ENCODE measurements at regions not wholly inside any gene's neighbourhood (a gene's known extent, or its start where the extent isn't known, plus 50 kb on each side); places are given as distances from the start of the nearest gene placed in this dataset.

GRCh38 chr1:187837787-187838186 is 1009.0 kb downstream of the PLA2G4A start:
- CTCF ChIA-PET = no interaction called here

GRCh38 chr1:187838335-187839293 is 1009.9 kb downstream of the PLA2G4A start:
- intact Hi-C loops (cut with DNase I, micrococcal nuclease) = no loop called here
- DNase-seq (no peak), ATAC-seq (ENCODE audit: poor library complexity) (no peak)
- H3K9me3 ChIP-seq (ENCODE audit: control insufficient read depth in 1 of 2, insufficient read depth in 1 of 2, low read length in 2 of 2) = peaks cover 4 to 9% of the 10 kb centered on the region in 2 experiments
- POLR2A ChIA-PET = no interaction called here
- no peaks in the 10 kb centered on the region for H3K27me3 Mint-ChIP-seq
- H3K27ac Mint-ChIP-seq = no peak overlapping the region
- H3K4me3 ChIP-seq (ENCODE audit: low read length) = no peak overlapping the region
- no peaks in the 10 kb centered on the region for H3K4me1 ChIP-seq (ENCODE audit: insufficient read depth, low read length)
- no peaks in the 10 kb centered on the region for H3K4me1 Mint-ChIP-seq (ENCODE audit: low read depth)
- no peaks in the 10 kb centered on the region for H3K27me3 ChIP-seq (ENCODE audit: control insufficient read depth in 1 of 2, insufficient read depth in 2 of 2, low read length in 2 of 2)
- H3K36me3 ChIP-seq (ENCODE audit: insufficient read depth, low read length) = no peaks in the 10 kb centered on the region
- no peak for TF ChIP-seq CTCF (IDR thresholded peaks at IDR 0.05)
- H3K27ac ChIP-seq (ENCODE audit: low read depth in 1 of 2, low read length in 2 of 2) = no peak overlapping the region
- CTCF ChIA-PET = no interaction called here
- no peak overlapping the region for H3K4me3 Mint-ChIP-seq
- H3K9me3 Mint-ChIP-seq = peaks cover 7% of the 10 kb centered on the region
- H3K36me3 Mint-ChIP-seq (ENCODE audit: low read depth) = no peaks in the 10 kb centered on the region

More at GRCh38 chr1:187837787-187838186, 1009.0 kb downstream of the PLA2G4A start:
- H3K27ac ChIP-seq (ENCODE audit: low read depth in 1 of 2, low read length in 2 of 2) = no peak overlapping the region
- no peaks in the 10 kb centered on the region for H3K27me3 ChIP-seq (ENCODE audit: control insufficient read depth in 1 of 2, insufficient read depth in 2 of 2, low read length in 2 of 2)
- H3K4me1 ChIP-seq (ENCODE audit: insufficient read depth, low read length) = no peaks in the 10 kb centered on the region
- intact Hi-C loops (cut with DNase I, micrococcal nuclease) = no loop called here
- ATAC-seq (ENCODE audit: poor library complexity) = no peak
- H3K4me3 ChIP-seq (ENCODE audit: low read length) = no peak overlapping the region
- H3K27ac Mint-ChIP-seq = no peak overlapping the region
- H3K36me3 ChIP-seq (ENCODE audit: insufficient read depth, low read length) = no peaks in the 10 kb centered on the region
- H3K27me3 Mint-ChIP-seq = no peaks in the 10 kb centered on the region
- H3K4me1 Mint-ChIP-seq (ENCODE audit: low read depth) = no peaks in the 10 kb centered on the region
- H3K9me3 Mint-ChIP-seq = peaks cover 3% of the 10 kb centered on the region
- H3K9me3 ChIP-seq (ENCODE audit: control insufficient read depth in 1 of 2, insufficient read depth in 1 of 2, low read length in 2 of 2) = peaks cover 4 to 6% of the 10 kb centered on the region in 2 experiments
- TF ChIP-seq CTCF (IDR thresholded peaks at IDR 0.05) = no peak
- H3K36me3 Mint-ChIP-seq (ENCODE audit: low read depth) = no peaks in the 10 kb centered on the region
- POLR2A ChIA-PET = no interaction called here
- no peak overlapping the region for H3K4me3 Mint-ChIP-seq
- no peak for DNase-seq

GRCh38 chr1:187839873-187840272 is 1011.1 kb downstream of the PLA2G4A start:
- ATAC-seq (ENCODE audit: poor library complexity) (no peak), DNase-seq (no peak)
- Mint-ChIP-seq H3K27ac (no peak overlapping the region), H3K27me3 (no peaks in the 10 kb centered on the region), H3K4me1 (ENCODE audit: low read depth) (no peaks in the 10 kb centered on the region), H3K9me3 (peaks cover 8% of the 10 kb centered on the region), H3K4me3 (no peak overlapping the region), H3K36me3 (ENCODE audit: low read depth) (no peaks in the 10 kb centered on the region)
- Histone ChIP-seq H3K27me3 (ENCODE audit: control insufficient read depth in 1 of 2, insufficient read depth in 2 of 2, low read length in 2 of 2) (no peaks in the 10 kb centered on the region), H3K4me1 (ENCODE audit: insufficient read depth, low read length) (no peaks in the 10 kb centered on the region), H3K4me3 (ENCODE audit: low read length) (no peak overlapping the region), H3K9me3 (ENCODE audit: control insufficient read depth in 1 of 2, insufficient read depth in 1 of 2, low read length in 2 of 2) (peaks cover 4 to 9% of the 10 kb centered on the region in 2 experiments), H3K36me3 (ENCODE audit: insufficient read depth, low read length) (no peaks in the 10 kb centered on the region), H3K27ac (ENCODE audit: low read depth in 1 of 2, low read length in 2 of 2) (no peak overlapping the region)
- intact Hi-C loops (cut with DNase I, micrococcal nuclease) = no loop called here
- ChIA-PET CTCF (no interaction called here), POLR2A (no interaction called here)
- TF ChIP-seq CTCF (IDR thresholded peaks at IDR 0.05) = no peak
